Calu3 (cell line): ENCODE measurements at regions not wholly inside any gene's neighbourhood (a gene's known extent, or its start where the extent isn't known, plus 50 kb on each side); places are given as distances from the start of the nearest gene placed in this dataset.
A peak's percentile ranks its signal among the peaks of the same experiment; 100 is the strongest.

Experiments
- BruUV-seq: library from RNA; stranded (reverse); fragments of 400-500 nt; replicated peaks from 2 replicates; lab custom pipeline; 2021; lab: Mats Ljungman, UMichigan
- CTCF ChIA-PET: fragments of 300-600 bp; sonication (Branson Sonifier 250); formaldehyde crosslinking; loops from one replicate; lab custom pipeline; 2022; ENCODE audit warnings: antibody characterized with exemption; lab: Charles Lee
- DNase-seq: peaks from one replicate; pipeline ENCODE4 v3.0.0; 2022
- H3K27ac Mint-ChIP-seq: one replicate; pipeline ENCODE4 v1.8.0; 2022; ENCODE audit warnings: mixed read lengths; ENCODE audit not compliant: unreplicated experiment
- H3K27me3 Mint-ChIP-seq: one replicate; pipeline ENCODE4 v1.8.0; 2022; ENCODE audit warnings: mixed read lengths; ENCODE audit not compliant: unreplicated experiment
- H3K36me3 Mint-ChIP-seq: one replicate; pipeline ENCODE4 v1.8.0; 2022; ENCODE audit warnings: mild to moderate bottlenecking, moderate library complexity, mixed read lengths; ENCODE audit not compliant: insufficient read depth, unreplicated experiment
- H3K4me1 Mint-ChIP-seq: one replicate; pipeline ENCODE4 v1.8.0; 2022; ENCODE audit warnings: mild to moderate bottlenecking, low read depth, mixed read lengths; ENCODE audit not compliant: unreplicated experiment
- H3K4me3 Mint-ChIP-seq: one replicate; pipeline ENCODE4 v1.8.0; 2022; ENCODE audit warnings: mild to moderate bottlenecking, low read depth, moderate library complexity, mixed read lengths; ENCODE audit not compliant: unreplicated experiment
- H3K9me3 Mint-ChIP-seq: one replicate; pipeline ENCODE4 v1.8.0; 2022; ENCODE audit warnings: low read depth, mixed read lengths; ENCODE audit not compliant: unreplicated experiment
- CTCF ChIP-seq: fragments of 200-600 bp; IDR thresholded peaks from one replicate; pipeline ENCODE4 v1.8.0; 2022; ENCODE audit warnings: antibody characterized with exemption; ENCODE audit not compliant: unreplicated experiment
- intact Hi-C: fragments of 100-400 bp; cut with micrococcal nuclease; formaldehyde crosslinking; loops from one replicate; pipeline ENCODE4 v1.10.0; 2022; ENCODE audit not compliant: unreplicated experiment

- no peaks in the 10 kb centered on the region for H3K4me1 Mint-ChIP-seq
- no peak overlapping the region for H3K4me3 Mint-ChIP-seq
- H3K27ac Mint-ChIP-seq, result no peak overlapping the region
- no peak for TF ChIP-seq CTCF
- intact Hi-C loops, result no loop called here
- H3K9me3 Mint-ChIP-seq, result no peaks in the 10 kb centered on the region
- peaks cover 17% of the 10 kb centered on the region for H3K27me3 Mint-ChIP-seq
- no TSS peak for BruUV-seq
- no peaks in the 10 kb centered on the region for H3K36me3 Mint-ChIP-seq
- DNase-seq, result no peak
- CTCF ChIA-PET, result no interaction called here
Measured at GRCh38 chr5:73242735-73243134, 69.7 kb downstream of the TMEM174 start.

GRCh38 chr5:73238873-73239272 is 65.9 kb downstream of the TMEM174 start:
- H3K27ac Mint-ChIP-seq, result no peak overlapping the region
- DNase-seq, result no peak
- intact Hi-C loops, result no loop called here
- H3K4me1 Mint-ChIP-seq, result no peaks in the 10 kb centered on the region
- BruUV-seq, result no TSS peak
- H3K4me3 Mint-ChIP-seq, result no peak overlapping the region
- TF ChIP-seq CTCF, result no peak
- peaks cover 2% of the 10 kb centered on the region for H3K36me3 Mint-ChIP-seq
- no peaks in the 10 kb centered on the region for H3K9me3 Mint-ChIP-seq
- H3K27me3 Mint-ChIP-seq, result peaks cover 13% of the 10 kb centered on the region
- CTCF ChIA-PET, result interaction anchor here (0.7 kb wide), 1 partner anchor 219 kb away, joined by 3 read pairs; no protein-coding TSS in a partner anchor

- H3K27ac Mint-ChIP-seq, result no peak overlapping the region
- BruUV-seq, result no TSS peak
- CTCF ChIA-PET, result no interaction called here
- no peaks in the 10 kb centered on the region for H3K4me1 Mint-ChIP-seq
- DNase-seq, result no peak
- H3K27me3 Mint-ChIP-seq, result peaks cover 20% of the 10 kb centered on the region
- peaks cover 5% of the 10 kb centered on the region for H3K36me3 Mint-ChIP-seq
- intact Hi-C loops, result no loop called here
- TF ChIP-seq CTCF, result no peak
- H3K4me3 Mint-ChIP-seq, result no peak overlapping the region
- no peaks in the 10 kb centered on the region for H3K9me3 Mint-ChIP-seq
Measured at GRCh38 chr5:73236541-73237128, 63.6 kb downstream of the TMEM174 start.

GRCh38 chr5:73234204-73234555 is 61.2 kb downstream of the TMEM174 start:
- Mint-ChIP-seq H3K27ac (no peak overlapping the region), H3K4me1 (no peaks in the 10 kb centered on the region), H3K36me3 (peaks cover 5% of the 10 kb centered on the region), H3K9me3 (no peaks in the 10 kb centered on the region), H3K27me3 (peaks cover 20% of the 10 kb centered on the region), H3K4me3 (peak overlapping the region; percentile 72)
- intact Hi-C loops, result no loop called here
- BruUV-seq, result no TSS peak
- CTCF ChIA-PET, result interaction anchor here (0.7 kb wide), 2 partner anchors 18 to 47 kb away, joined by 3 read pairs; no protein-coding TSS in a partner anchor
- TF ChIP-seq CTCF, result no peak
- no peak for DNase-seq
